ENCODE measurements at regions not wholly inside any gene's neighbourhood (a gene's known extent, or its start where the extent isn't known, plus 50 kb on each side); places are given as distances from the start of the nearest gene placed in this dataset.

- no peak overlapping the region for H3K27ac Mint-ChIP-seq
- DNase-seq: no peak
- no peaks in the 10 kb centered on the region for H3K27me3 Mint-ChIP-seq
- POLR2A ChIA-PET: no interaction called here
- H3K4me3 Mint-ChIP-seq: no peak overlapping the region
- no peaks in the 10 kb centered on the region for H3K9me3 Mint-ChIP-seq
- ATAC-seq (ENCODE audit: low read depth): no peak
- no peaks in the 10 kb centered on the region for H3K36me3 Mint-ChIP-seq
- H3K4me1 Mint-ChIP-seq: no peaks in the 10 kb centered on the region
Measured at GRCh38 chr1:4351453-4351852, 303.0 kb upstream of the AJAP1 start.

DNA sequence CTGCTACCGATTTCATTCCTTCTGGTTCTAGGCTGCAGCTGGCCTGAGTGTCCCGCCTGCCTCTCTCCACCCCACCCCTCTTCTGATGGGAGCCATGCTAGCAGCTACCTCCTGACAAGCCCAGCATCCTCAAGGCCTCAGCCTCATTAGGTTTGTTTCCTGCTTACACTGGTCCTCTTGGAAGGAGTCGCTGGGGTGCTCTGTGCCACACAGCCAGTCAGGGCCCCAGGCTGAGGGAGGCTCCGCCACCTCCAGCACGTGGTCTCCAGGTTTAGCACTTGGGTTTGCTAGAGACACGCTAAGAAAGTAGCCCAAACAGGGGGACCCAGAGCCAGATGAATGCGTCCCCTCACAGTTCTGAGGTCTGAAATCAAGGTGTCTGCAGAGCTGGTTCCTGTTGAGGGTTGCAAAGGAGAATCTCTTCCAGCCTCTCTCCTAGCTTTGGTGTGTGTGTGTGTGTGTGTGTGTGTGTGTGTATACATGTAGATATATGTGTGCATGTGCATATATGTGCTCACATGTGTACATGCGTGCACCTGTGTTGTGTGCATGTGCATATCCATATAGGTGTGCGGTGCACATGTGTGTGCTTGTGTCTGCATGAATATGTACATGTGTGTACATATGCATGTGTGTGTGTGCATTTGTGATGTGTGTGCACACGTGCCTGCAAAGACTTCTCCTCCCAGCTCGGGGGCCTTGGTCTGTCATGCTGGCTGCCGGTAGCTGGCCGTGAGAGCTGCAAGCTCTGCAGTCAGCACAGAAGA lies 301.1 kb upstream of the AJAP1 start:
- DNase-seq: no peak
- Mint-ChIP-seq H3K36me3 (no peaks in the 10 kb centered on the region), H3K4me1 (no peaks in the 10 kb centered on the region), H3K9me3 (no peaks in the 10 kb centered on the region), H3K4me3 (no peak overlapping the region), H3K27ac (no peak overlapping the region), H3K27me3 (no peaks in the 10 kb centered on the region)
- ATAC-seq (ENCODE audit: low read depth): no peak
- POLR2A ChIA-PET: no interaction called here

DNA sequence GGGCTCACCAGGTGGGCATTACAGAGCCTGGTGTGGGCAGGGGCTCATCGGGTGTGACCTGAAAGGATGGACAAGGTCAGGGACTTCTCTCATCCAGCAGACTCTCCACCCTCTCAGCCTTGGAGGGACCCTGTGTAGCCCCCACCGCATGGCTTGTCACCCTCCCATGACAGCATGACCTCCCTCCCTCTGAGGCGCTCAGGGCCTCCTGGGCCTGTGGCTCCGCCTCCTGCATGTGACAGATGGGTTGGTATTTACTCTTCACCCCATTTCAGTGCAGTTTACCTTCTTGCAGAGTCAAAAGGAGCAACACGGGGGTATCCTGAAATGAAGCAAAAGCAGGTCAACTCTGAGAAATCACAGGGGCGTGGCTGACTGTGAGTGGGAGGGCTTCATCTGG lies 298.6 kb upstream of the AJAP1 start:
- ATAC-seq (ENCODE audit: low read depth): no peak
- Mint-ChIP-seq H3K36me3 (no peaks in the 10 kb centered on the region), H3K4me1 (no peaks in the 10 kb centered on the region), H3K4me3 (no peak overlapping the region), H3K27ac (no peak overlapping the region), H3K9me3 (no peaks in the 10 kb centered on the region), H3K27me3 (no peaks in the 10 kb centered on the region)
- DNase-seq: no peak
- POLR2A ChIA-PET: no interaction called here

DNA sequence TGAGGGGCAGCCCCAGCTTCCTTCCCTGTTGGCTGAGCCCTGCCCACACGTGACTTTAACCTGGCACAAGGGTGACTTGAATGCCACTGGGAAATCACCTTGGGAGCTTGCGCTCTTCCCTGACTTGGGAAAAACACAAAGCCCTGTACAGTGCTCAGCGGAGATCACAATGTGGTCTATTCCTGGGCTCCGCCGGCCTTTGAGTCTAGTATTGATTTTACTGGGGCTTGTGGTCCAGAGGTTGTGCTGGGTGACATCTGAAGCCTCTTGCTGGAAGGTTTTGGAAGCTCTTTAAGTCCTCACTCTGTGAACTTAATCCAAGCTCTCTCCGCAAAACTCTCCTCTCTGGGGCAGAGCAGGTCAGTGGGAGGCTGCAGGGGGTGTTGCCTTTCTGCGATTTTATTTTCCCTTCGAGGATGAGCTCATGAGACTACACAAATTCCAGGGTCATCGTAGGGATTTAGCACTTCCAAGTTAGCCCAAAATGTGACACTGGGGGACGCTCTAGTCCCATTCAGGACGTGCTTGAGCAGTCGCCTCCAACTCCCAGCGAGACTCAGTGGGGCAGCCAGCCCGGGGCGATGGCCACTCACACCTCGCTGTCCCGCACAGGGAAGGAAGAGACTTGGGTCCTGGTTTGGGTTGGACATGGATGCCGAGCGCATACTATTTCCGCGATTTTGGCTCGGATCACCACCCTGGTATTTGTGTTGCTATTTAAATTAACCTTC lies 291.9 kb upstream of the AJAP1 start:
- DNase-seq (no peak), ATAC-seq (ENCODE audit: low read depth) (no peak)
- Mint-ChIP-seq H3K27ac (no peak overlapping the region), H3K36me3 (no peaks in the 10 kb centered on the region), H3K4me3 (no peak overlapping the region), H3K4me1 (no peaks in the 10 kb centered on the region), H3K9me3 (no peaks in the 10 kb centered on the region), H3K27me3 (no peaks in the 10 kb centered on the region)
- POLR2A ChIA-PET: no interaction called here

DNA sequence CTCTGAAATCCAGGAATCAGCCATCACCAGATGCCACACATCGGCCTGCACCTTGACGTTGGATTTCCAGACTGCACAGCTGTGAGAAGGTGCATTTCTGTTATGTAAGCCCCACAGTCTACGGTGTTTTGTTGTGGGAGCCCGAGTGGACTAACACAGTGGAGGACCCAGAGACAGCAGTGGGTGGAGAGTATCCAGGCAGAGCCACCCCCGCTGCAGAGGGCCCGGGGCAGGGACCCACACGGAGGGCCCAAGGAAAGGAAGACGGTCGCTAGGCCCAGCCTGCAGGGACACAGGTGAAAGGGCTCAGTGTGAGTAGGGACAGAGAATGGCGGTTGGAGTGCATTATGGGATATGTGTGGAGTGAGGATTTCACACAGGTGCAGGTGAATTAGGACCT lies 288.3 kb upstream of the AJAP1 start:
- no peaks in the 10 kb centered on the region for H3K36me3 Mint-ChIP-seq
- no peak for ATAC-seq (ENCODE audit: low read depth)
- no peak overlapping the region for H3K27ac Mint-ChIP-seq
- H3K4me3 Mint-ChIP-seq: no peak overlapping the region
- POLR2A ChIA-PET: no interaction called here
- no peaks in the 10 kb centered on the region for H3K27me3 Mint-ChIP-seq
- no peak for DNase-seq
- H3K9me3 Mint-ChIP-seq: no peaks in the 10 kb centered on the region
- H3K4me1 Mint-ChIP-seq: no peaks in the 10 kb centered on the region

DNA sequence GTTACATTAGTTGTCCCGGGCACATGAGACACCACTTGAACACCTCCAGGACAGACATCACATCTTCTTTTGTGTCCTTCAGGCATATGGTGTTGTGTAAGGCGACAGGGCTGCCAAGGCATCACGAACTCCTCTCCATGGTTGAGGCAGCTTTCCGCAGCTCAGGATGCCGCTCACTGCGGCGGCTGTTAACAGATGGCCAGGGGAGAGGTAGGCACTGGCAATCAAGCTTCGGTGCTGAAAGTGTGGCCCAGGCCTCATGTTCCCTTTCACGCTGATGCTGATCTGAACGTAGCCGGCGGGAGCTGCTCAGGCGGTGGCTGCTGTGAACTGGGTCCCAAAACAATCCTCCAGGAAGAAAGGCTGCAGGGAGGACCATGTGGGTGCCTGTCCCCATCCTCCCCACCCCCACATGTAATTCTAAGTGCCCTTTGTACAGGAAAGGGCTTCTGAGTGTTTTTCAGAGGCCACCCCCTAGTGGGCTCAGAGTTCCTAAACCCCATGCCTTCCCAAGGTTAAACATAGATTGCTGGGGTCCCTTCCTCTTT lies 287.1 kb upstream of the AJAP1 start:
- ATAC-seq (ENCODE audit: low read depth) (no peak), DNase-seq (no peak)
- Mint-ChIP-seq H3K27me3 (no peaks in the 10 kb centered on the region), H3K4me1 (no peaks in the 10 kb centered on the region), H3K36me3 (no peaks in the 10 kb centered on the region), H3K9me3 (no peaks in the 10 kb centered on the region), H3K27ac (no peak overlapping the region), H3K4me3 (no peak overlapping the region)
- POLR2A ChIA-PET: no interaction called here

- Mint-ChIP-seq H3K4me1 (no peaks in the 10 kb centered on the region), H3K36me3 (no peaks in the 10 kb centered on the region), H3K27me3 (no peaks in the 10 kb centered on the region), H3K27ac (no peak overlapping the region), H3K4me3 (no peak overlapping the region), H3K9me3 (peaks cover 2% of the 10 kb centered on the region)
- ATAC-seq (ENCODE audit: low read depth) (no peak), DNase-seq (no peak)
- POLR2A ChIA-PET: no interaction called here
Measured at GRCh38 chr1:4369335-4369734, 285.1 kb upstream of the AJAP1 start.

DNA sequence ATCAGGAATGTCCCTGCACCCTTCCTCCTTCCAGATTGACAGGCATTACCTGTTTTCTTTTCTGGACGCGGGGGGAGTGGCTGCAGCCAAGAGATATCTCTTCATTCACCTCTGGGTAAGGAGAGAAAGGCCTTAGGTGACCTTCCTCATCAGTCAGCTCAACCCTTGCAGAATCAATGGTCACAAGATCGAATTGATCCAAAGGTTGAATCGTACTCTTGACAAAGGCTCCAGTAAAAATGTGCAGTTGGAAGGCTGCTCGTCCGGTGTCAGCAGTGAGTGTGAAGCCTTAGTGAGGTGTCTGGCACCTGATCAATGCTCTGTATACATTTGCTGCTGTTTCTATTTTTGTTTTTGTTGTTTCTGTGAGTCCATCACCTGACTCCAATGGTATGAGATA lies 282.6 kb upstream of the AJAP1 start:
- H3K4me1 Mint-ChIP-seq: no peaks in the 10 kb centered on the region
- H3K27ac Mint-ChIP-seq: no peak overlapping the region
- no peak for ATAC-seq (ENCODE audit: low read depth)

GRCh38 chr1:4375812-4376211 lies 278.6 kb upstream of the AJAP1 start:
- POLR2A ChIA-PET: no interaction called here
- Mint-ChIP-seq H3K36me3 (no peaks in the 10 kb centered on the region), H3K9me3 (peaks cover 4% of the 10 kb centered on the region), H3K27ac (no peak overlapping the region), H3K27me3 (no peaks in the 10 kb centered on the region), H3K4me3 (no peak overlapping the region), H3K4me1 (peaks cover 6% of the 10 kb centered on the region)
- ATAC-seq (ENCODE audit: low read depth) (no peak), DNase-seq (no peak)

More for the DNA sequence above, 282.6 kb upstream of the AJAP1 start:
- H3K4me3 Mint-ChIP-seq: no peak overlapping the region
- no peaks in the 10 kb centered on the region for H3K36me3 Mint-ChIP-seq
- peaks cover 4% of the 10 kb centered on the region for H3K9me3 Mint-ChIP-seq
- POLR2A ChIA-PET: no interaction called here
- no peaks in the 10 kb centered on the region for H3K27me3 Mint-ChIP-seq
- no peak for DNase-seq

- ATAC-seq (ENCODE audit: low read depth) (peak; percentile 68), DNase-seq (no peak)
- POLR2A ChIA-PET: no interaction called here
- peaks cover 13% of the 10 kb centered on the region for H3K9me3 Mint-ChIP-seq
- H3K27me3 Mint-ChIP-seq: no peaks in the 10 kb centered on the region
- H3K4me3 Mint-ChIP-seq: peak overlapping the region; percentile 26
- peak overlapping the region; percentile 42 for H3K27ac Mint-ChIP-seq
- H3K36me3 Mint-ChIP-seq: no peaks in the 10 kb centered on the region
- peaks cover 6% of the 10 kb centered on the region for H3K4me1 Mint-ChIP-seq
Measured at GRCh38 chr1:4379451-4380175, 274.8 kb upstream of the AJAP1 start.

- no peak for ATAC-seq (ENCODE audit: low read depth)
- peaks cover 6% of the 10 kb centered on the region for H3K4me1 Mint-ChIP-seq
- no peak overlapping the region for H3K27ac Mint-ChIP-seq
- H3K36me3 Mint-ChIP-seq: no peaks in the 10 kb centered on the region
- POLR2A ChIA-PET: no interaction called here
- no peak overlapping the region for H3K4me3 Mint-ChIP-seq
- DNase-seq: no peak
- no peaks in the 10 kb centered on the region for H3K27me3 Mint-ChIP-seq
- H3K9me3 Mint-ChIP-seq: peaks cover 13% of the 10 kb centered on the region
Measured at GRCh38 chr1:4380564-4381168, 273.7 kb upstream of the AJAP1 start.

GRCh38 chr1:4393191-4393590 lies 261.2 kb upstream of the AJAP1 start:
- no peaks in the 10 kb centered on the region for H3K4me1 Mint-ChIP-seq
- H3K36me3 Mint-ChIP-seq: no peaks in the 10 kb centered on the region
- no peak overlapping the region for H3K27ac Mint-ChIP-seq
- no peak for DNase-seq
- ATAC-seq (ENCODE audit: low read depth): no peak
- POLR2A ChIA-PET: no interaction called here
- H3K27me3 Mint-ChIP-seq: peaks cover 2% of the 10 kb centered on the region
- H3K9me3 Mint-ChIP-seq: peaks cover 4% of the 10 kb centered on the region
- H3K4me3 Mint-ChIP-seq: no peak overlapping the region

GRCh38 chr1:4394366-4394765 lies 260.0 kb upstream of the AJAP1 start:
- H3K4me3 Mint-ChIP-seq: no peak overlapping the region
- DNase-seq (no peak), ATAC-seq (ENCODE audit: low read depth) (no peak)
- peaks cover 2% of the 10 kb centered on the region for H3K27me3 Mint-ChIP-seq
- no peaks in the 10 kb centered on the region for H3K4me1 Mint-ChIP-seq
- peaks cover 4% of the 10 kb centered on the region for H3K9me3 Mint-ChIP-seq
- no peaks in the 10 kb centered on the region for H3K36me3 Mint-ChIP-seq
- no peak overlapping the region for H3K27ac Mint-ChIP-seq
- POLR2A ChIA-PET: no interaction called here

Measured in activated naive CD8-positive, alpha-beta T cell treated with anti-CD3 and anti-CD28 coated beads, Interleukin-2, amount 10 ng/mL, durations not matched to agents 7 days and 5 days (primary cell).